CD4-positive, alpha-beta T cell treated with Interleukin-10 for 1 hour (primary cell): ENCODE measurements at regions not wholly inside any gene's neighbourhood (a gene's known extent, or its start where the extent isn't known, plus 50 kb on each side); places are given as distances from the start of the nearest gene placed in this dataset.
"Not testable (repeated sequence)": the region's sequence is repeated elsewhere in the genome, so short reads cannot be mapped to it uniquely, and the experiment has no call there.

Experiments
- DNase-seq: peaks from one replicate; pipeline ENCODE4 v3.0.0-alpha.2; 2020

DNA sequence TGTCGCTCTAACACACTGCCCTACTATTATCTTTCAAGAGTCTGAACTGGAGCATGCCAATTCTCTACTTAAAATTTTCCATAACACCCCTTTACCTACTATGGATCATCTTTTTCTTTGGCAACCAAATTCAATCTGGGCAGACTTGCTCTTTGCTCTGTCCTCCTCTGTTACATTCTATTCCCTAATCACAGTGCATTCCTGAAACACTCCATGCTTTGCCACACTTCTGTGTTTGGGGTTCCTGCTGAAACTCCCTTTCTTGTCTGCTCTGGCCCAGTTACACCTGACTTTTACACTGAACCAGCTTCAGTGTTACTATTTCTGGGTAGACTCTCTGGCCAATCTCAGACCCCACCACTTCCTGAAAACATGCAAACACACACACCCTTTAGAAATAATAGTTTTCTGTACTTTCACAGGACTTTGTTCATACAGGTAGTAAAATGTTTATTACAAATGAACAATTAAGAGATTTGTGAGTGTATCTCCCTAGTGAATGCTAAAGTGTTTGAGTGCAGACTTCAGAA is 119.9 kb upstream of the DCC start:
- no peak for DNase-seq

DNA sequence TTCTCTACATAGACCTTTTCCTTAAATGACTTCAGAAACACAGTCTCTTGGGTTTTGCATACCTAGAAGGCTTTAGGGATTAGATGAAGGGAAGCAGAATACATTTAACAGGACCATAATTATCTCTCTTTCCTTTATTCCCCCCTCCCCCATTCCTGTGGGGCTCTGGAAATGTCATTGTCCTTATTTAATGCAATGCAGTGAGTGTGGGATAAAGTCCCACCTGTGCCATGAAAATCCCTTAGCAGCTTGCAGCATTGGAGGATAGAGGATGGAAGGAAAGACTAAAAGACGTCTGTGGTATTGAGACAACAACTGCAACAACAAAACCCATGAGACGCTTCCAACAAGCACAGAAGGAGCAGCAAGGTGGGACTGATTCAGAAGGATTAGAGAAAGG is 117.8 kb upstream of the DCC start:
- no peak for DNase-seq

GRCh38 chr18:52227536-52227935 is 112.5 kb upstream of the DCC start:
- no peak for DNase-seq

DNA sequence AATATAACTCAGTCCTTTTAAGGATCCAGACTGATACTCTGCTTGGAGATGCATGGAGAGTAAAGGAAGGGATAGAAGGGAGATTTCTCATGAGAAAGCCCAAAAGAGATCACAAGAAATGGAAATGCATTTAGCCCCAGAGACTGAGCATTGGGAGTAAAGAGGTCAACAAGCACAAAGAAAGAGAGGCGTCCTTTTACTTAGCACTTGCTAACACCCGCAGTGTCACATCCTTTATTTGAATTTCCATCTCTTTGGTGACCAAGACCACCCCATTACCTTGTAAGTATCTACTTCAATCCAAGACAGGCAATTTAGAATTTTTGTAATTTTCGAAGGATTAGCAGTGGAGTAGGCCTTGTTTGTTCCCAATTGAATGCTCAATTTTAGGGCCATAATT is 111.8 kb upstream of the DCC start:
- no peak for DNase-seq

DNA sequence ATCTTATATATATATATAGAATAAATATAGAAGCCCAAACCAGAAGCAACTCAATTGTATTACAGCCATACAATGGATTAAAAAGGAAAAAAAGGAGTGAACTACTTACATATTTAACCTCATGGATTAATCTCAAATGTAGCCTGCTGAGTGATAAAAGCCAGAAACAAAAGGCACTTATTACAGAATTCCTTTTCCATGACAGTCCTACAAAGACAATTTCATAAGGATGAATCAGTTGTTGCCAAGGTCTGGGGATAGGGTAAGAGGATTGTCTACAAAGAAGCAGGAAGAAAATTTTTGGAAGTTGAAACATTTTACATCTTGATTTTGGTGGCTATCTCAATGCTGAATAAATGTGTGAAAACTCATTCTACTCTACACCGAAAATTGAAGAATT is 103.9 kb upstream of the DCC start:
- DNase-seq = no peak

GRCh38 chr18:52237551-52237950 is 102.4 kb upstream of the DCC start:
- no peak for DNase-seq

DNA sequence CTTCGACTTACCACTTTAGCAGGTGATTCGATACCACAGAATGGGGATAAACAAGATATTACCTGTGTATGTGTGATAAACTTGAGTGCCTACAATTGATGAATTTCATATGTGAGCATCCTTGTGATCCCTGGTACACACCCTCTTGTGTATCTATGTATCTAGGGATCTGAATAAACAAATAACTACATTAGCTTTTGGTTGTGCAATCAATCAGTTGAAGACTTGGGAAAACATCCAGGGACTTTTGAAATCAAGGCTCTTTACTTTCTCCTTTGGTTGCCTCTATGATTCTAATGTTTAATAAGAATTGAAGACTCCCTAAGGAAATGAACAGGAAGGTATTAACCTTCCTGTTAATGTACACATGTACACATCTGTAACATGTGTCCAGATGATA is 97.3 kb upstream of the DCC start:
- no peak for DNase-seq

GRCh38 chr18:52244658-52245057 is 95.3 kb upstream of the DCC start:
- no peak for DNase-seq

- DNase-seq = no peak
Measured at GRCh38 chr18:52254367-52254766, 85.6 kb upstream of the DCC start.

- DNase-seq = not testable (repeated sequence)
Measured at GRCh38 chr18:52257417-52257816, 82.6 kb upstream of the DCC start.

DNA sequence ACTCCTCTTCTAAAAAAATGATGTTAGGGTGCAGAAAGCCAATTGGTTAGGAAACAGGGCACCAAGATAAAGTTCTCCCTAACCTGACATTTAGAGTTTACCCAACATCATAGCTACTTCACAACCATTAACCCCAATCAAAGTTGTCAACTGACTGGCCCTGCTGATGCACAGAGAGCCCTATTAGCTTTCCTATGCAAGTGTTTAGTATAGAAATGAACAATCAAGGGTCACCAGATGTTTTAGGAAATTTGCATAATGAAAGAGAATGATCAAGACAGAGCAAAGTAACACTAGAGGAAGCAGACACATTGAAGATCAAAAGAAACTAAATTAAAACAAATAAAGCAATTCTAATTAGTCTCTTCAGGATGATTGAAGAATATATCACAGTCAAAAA is 64.2 kb upstream of the DCC start:
- DNase-seq = no peak

DNA sequence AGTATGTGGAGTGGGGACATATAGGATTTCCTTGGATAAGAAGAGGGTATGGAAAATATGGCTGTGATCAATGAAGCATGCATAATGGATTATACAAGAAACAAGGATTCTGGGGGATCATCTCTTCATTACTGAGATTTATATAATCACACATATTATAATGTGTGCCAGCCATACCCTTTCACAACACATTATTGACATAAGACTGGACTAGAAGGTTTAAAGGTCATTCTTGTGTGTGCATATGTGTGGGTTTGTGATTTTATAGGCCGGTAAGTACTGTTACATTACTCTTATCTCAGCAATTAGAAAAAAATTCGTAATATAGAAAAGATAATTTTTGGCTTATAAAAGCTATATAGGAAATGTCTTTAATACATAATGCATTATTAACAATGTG is 62.2 kb upstream of the DCC start:
- DNase-seq = no peak

GRCh38 chr18:52278191-52278590 is 61.8 kb upstream of the DCC start:
- DNase-seq = no peak

GRCh38 chr18:52280702-52281101 is 59.3 kb upstream of the DCC start:
- no peak for DNase-seq

GRCh38 chr18:52283927-52284326 is 56.1 kb upstream of the DCC start:
- no peak for DNase-seq

DNA sequence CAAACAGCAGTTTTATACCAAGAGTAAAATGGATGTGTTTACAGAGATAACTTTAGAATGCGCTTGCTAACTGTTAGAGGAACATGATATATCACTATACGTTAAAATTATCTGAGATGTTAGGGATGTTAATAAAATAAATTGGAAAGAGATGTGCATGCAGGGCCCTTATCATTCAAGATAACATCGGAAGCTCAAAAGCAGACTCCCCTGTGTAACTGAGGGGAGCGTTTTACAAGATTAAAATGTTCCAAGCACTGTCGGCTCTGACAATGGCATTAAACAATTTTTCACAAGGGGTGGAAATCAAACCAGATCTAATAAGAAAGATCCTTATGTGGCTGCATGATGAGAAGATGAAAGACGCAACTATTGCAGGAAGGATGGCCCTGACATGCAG is 53.3 kb upstream of the DCC start:
- DNase-seq = no peak

- no peak for DNase-seq
Measured at GRCh38 chr18:52287151-52287550, 52.8 kb upstream of the DCC start.

DNA sequence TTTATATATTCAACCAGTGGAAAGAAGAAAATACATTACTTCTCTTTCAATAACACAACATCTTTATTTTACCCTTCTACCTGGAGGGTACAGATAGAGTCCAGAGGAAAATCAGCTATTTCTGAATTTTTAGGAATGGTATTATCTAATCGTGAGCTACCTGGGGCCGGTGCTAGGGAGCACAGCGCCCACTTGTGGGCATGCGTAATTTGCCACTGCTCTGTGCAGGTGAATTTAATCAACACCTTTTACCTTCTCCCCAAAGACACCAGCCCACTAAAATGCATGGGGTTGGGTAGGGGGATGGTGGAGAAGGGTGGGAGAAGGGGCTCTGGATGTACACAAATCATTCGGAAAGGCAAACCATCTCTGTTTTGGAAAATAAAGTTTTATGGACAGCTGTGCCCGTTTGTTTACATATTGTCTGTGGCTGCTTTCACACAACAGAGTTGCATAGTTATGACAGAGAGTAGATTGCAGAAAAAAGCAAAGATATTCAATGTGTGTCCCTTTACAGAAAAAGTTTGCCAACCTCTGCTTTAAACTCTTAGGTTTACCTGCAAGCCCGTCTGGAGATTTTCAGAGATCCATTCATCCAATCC is 51.5 kb upstream of the DCC start:
- DNase-seq = no peak

- DNase-seq = no peak
Measured at GRCh38 chr18:52289392-52289791, 50.6 kb upstream of the DCC start.
